ENCODE measurements at regions not wholly inside any gene's neighbourhood (a gene's known extent, or its start where the extent isn't known, plus 50 kb on each side); places are given as distances from the start of the nearest gene placed in this dataset.

DNA sequence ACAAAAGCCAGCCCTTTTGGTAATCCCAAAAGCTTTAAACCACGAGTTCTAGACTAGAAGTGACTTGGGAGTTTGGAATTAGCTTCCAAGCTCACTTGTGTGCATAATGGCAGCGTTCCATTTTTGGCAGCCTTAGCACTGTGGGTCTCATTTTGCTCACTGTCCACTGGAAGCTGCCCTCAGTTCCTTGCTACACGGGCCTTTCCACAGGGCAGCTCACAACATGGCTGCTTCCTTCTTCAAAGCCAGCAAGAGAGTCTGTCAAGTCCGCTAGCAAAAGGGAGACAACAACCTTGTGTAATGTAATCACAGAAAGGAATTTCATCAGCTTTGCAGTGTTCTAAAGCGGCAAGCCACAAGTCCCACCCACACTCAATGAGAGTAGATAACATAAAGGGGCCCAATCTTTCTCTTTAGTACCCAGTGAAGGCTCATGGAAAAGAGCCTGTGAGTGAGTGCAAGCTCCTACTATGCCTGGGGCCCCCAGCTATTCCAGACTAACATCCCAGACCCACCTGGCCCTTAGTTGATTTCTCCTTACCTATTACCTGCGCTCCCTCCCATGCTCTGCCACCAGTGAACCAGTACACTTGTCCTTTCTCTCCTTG is 168.5 kb upstream of the FOXN2 start (continued):
- TF ChIP-seq ZNF501 (CRISPR knock-in tag; IDR thresholded peaks at IDR 0.05) (0 out of 2 replicates have a peak, but pooled peaks have one; percentile 37), EP300 (IDR thresholded peaks at IDR 0.05; ENCODE audit: low read depth in 2 of 2, low read length in 2 of 2) (peak in 1 of 2 experiments; percentile 51; a peak in 2 of 4 replicates), EP300 (CRISPR knock-in tag; IDR thresholded peaks at IDR 0.05; ENCODE audit: borderline replicate concordance) (peak; percentile 63), MIXL1 (CRISPR knock-in tag; IDR thresholded peaks at IDR 0.05) (0 out of 2 replicates have a peak, but pooled peaks have one; percentile 17), ZNF292 (CRISPR knock-in tag; IDR thresholded peaks at IDR 0.05; ENCODE audit: borderline replicate concordance, low read depth) (peak; percentile 44; the same call in 1 of the 2 replicates), KLF6 (CRISPR knock-in tag; IDR thresholded peaks at IDR 0.05) (0 out of 2 replicates have a peak, but pooled peaks have one; percentile 36), ZFP1 (CRISPR knock-in tag; IDR thresholded peaks at IDR 0.05) (0 out of 2 replicates have a peak, but pooled peaks have one; percentile 37), CAMTA2 (CRISPR knock-in tag; IDR thresholded peaks at IDR 0.05; ENCODE audit: borderline replicate concordance) (no peak), FOXO1 (CRISPR knock-in tag; IDR thresholded peaks at IDR 0.05) (0 out of 2 replicates have a peak, but pooled peaks have one; percentile 43), ZNF878 (CRISPR knock-in tag; IDR thresholded peaks at IDR 0.05) (no peak), SOX13 (IDR thresholded peaks at IDR 0.05) (no peak), SOX13 (CRISPR knock-in tag; conservative IDR thresholded peaks at IDR 0.05 in 1 of 2, IDR thresholded peaks at IDR 0.05 in 1 of 2) (peak in 1 of 2 experiments; percentile 55; a peak in 2 of 4 replicates), SALL1 (CRISPR knock-in tag; IDR thresholded peaks at IDR 0.05) (peak; percentile 10; the same call in 1 of the 2 replicates), FOXA3 (CRISPR knock-in tag; IDR thresholded peaks at IDR 0.05) (peak; percentile 39), ZNF264 (CRISPR knock-in tag; IDR thresholded peaks at IDR 0.05) (no peak), ZNF282 (IDR thresholded peaks at IDR 0.05; ENCODE audit: partially characterized antibody) (no peak), THAP11 (CRISPR knock-in tag; IDR thresholded peaks at IDR 0.05) (peak; percentile 76), ZNF383 (CRISPR knock-in tag; IDR thresholded peaks at IDR 0.05; ENCODE audit: borderline replicate concordance) (no peak), SOX6 (IDR thresholded peaks at IDR 0.05) (no peak), SOX6 (CRISPR knock-in tag; IDR thresholded peaks at IDR 0.05) (peak; percentile 50), REPIN1 (CRISPR knock-in tag; IDR thresholded peaks at IDR 0.05; ENCODE audit: borderline replicate concordance, low read depth) (0 out of 2 replicates have a peak, but pooled peaks have one; percentile 36), SOX5 (CRISPR knock-in tag; IDR thresholded peaks at IDR 0.05; ENCODE audit: borderline replicate concordance) (peak; percentile 44; the same call in 1 of the 2 replicates), ZNF644 (CRISPR knock-in tag; IDR thresholded peaks at IDR 0.05; ENCODE audit: low read depth) (peak; percentile 88), ZNF7 (CRISPR knock-in tag; IDR thresholded peaks at IDR 0.05) (peak; percentile 63; the same call in 1 of the 2 replicates), KDM3A (CRISPR knock-in tag; IDR thresholded peaks at IDR 0.05; ENCODE audit: low read depth) (peak; percentile 20; the same call in 1 of the 2 replicates), MIER2 (CRISPR knock-in tag; IDR thresholded peaks at IDR 0.05) (no peak), GATAD2A (CRISPR knock-in tag; IDR thresholded peaks at IDR 0.05) (peak; percentile 66), ZNF331 (CRISPR knock-in tag; IDR thresholded peaks at IDR 0.05) (peak; percentile 70), FOXP1 (IDR thresholded peaks at IDR 0.05) (no peak), FOXP1 (CRISPR knock-in tag; IDR thresholded peaks at IDR 0.05) (0 out of 2 replicates have a peak, but pooled peaks have one; percentile 12)
- TF ChIP-seq, protein P1, sequence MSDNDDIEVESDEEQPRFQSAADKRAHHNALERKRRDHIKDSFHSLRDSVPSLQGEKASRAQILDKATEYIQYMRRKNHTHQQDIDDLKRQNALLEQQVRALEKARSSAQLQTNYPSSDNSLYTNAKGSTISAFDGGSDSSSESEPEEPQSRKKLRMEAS (IDR thresholded peaks at IDR 0.05): peak; percentile 9; the same call in 1 of the 2 replicates
- TF ChIP-seq, protein P2, sequence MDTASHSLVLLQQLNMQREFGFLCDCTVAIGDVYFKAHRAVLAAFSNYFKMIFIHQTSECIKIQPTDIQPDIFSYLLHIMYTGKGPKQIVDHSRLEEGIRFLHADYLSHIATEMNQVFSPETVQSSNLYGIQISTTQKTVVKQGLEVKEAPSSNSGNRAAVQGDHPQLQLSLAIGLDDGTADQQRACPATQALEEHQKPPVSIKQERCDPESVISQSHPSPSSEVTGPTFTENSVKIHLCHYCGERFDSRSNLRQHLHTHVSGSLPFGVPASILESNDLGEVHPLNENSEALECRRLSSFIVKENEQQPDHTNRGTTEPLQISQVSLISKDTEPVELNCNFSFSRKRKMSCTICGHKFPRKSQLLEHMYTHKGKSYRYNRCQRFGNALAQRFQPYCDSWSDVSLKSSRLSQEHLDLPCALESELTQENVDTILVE (CRISPR knock-in tag; IDR thresholded peaks at IDR 0.05): peak; percentile 54; the same call in 1 of the 2 replicates
- TF ChIP-seq, protein P3, sequence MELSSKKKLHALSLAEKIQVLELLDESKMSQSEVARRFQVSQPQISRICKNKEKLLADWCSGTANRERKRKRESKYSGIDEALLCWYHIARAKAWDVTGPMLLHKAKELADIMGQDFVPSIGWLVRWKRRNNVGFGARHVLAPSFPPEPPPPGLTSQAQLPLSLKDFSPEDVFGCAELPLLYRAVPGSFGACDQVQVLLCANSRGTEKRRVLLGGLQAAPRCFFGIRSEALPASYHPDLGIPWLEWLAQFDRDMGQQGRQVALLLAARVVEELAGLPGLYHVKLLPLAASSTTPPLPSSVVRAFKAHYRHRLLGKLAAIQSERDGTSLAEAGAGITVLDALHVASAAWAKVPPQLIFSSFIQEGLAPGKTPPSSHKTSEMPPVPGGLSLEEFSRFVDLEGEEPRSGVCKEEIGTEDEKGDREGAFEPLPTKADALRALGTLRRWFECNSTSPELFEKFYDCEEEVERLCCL (CRISPR knock-in tag; IDR thresholded peaks at IDR 0.05; ENCODE audit: borderline replicate concordance): no peak
